Mammary epithelial cell (primary cell): ENCODE measurements at regions not wholly inside any gene's neighbourhood (a gene's known extent, or its start where the extent isn't known, plus 50 kb on each side); places are given as distances from the start of the nearest gene placed in this dataset.

ENCODE experiments used
- CTCF ChIP-seq, 2 donors: IDR thresholded peaks in 1 of 2; conservative IDR thresholded peaks in 1 of 2; 2 replicates each; pipeline ENCODE4 v1.5.1; 2011 to 2012; ENCODE audit warnings: inconsistent platforms in 2 of 2, low read length in 2 of 2, mild to moderate bottlenecking in 2 of 2, control low read depth in 1 of 2, low read depth in 1 of 2; ENCODE audit not compliant: insufficient read depth in 1 of 2; ENCODE audit errors: extremely low read depth in 1 of 2
- EZH2 ChIP-seq: IDR thresholded peaks from 2 replicates; pipeline ENCODE4 v1.6.1; 2012; ENCODE audit warnings: low read length, inconsistent platforms, borderline replicate concordance

GRCh38 chr9:96177005-96177718, 124.8 kb downstream of the HSD17B3 start:
- TF ChIP-seq CTCF (conservative IDR thresholded peaks at IDR 0.05 in 1 of 2, IDR thresholded peaks at IDR 0.05 in 1 of 2; ENCODE audit: extremely low read depth in 1 of 2, insufficient read depth in 1 of 2, low read depth in 1 of 2, low read length in 2 of 2) (no peak), EZH2 (no peak)
